Neural cell (in vitro differentiated cells): ENCODE measurements at regions not wholly inside any gene's neighbourhood (a gene's known extent, or its start where the extent isn't known, plus 50 kb on each side); places are given as distances from the start of the nearest gene placed in this dataset.

Experiments
- H2AFZ ChIP-seq: fragments of 200-600, 300-800 bp; sonication (generic), shearing (Covaris generic); 2 replicates; pipeline ENCODE4 v1.6.0; 2014; ENCODE audit warnings: low read depth, mild to moderate bottlenecking, antibody characterized with exemption, low read length, moderate library complexity
- H3F3A ChIP-seq: fragments of 200-600 bp; shearing (Covaris generic); 2 replicates; pipeline ENCODE4 v1.6.1; 2016; ENCODE audit warnings: mild to moderate bottlenecking, moderate library complexity, mixed read lengths, antibody characterized with exemption, low read length; ENCODE audit not compliant: insufficient read depth, poor library complexity, severe bottlenecking
- H3K27ac ChIP-seq: fragments of 200-600, 300-800 bp; sonication (generic), shearing (Covaris generic); 2 replicates; pipeline ENCODE4 v1.5.1; 2014; ENCODE audit warnings: mild to moderate bottlenecking, low read length, moderate library complexity
- H3K27me3 ChIP-seq: fragments of 300-800, 200-600 bp; sonication (generic), shearing (Covaris generic); 2 replicates; pipeline ENCODE4 v1.6.0; 2014; ENCODE audit warnings: mild to moderate bottlenecking, low read depth, low read length, moderate library complexity; ENCODE audit not compliant: insufficient read depth
- H3K36me3 ChIP-seq: fragments of 300-800, 200-600 bp; sonication (generic), shearing (Covaris generic); 2 replicates; pipeline ENCODE4 v1.5.1; 2014; ENCODE audit warnings: mild to moderate bottlenecking, antibody characterized with exemption, low read length, moderate library complexity; ENCODE audit not compliant: insufficient read depth
- H3K4me2 ChIP-seq: fragments of 300-800, 200-600 bp; sonication (generic), shearing (Covaris generic); 2 replicates; pipeline ENCODE4 v1.6.0; 2014; ENCODE audit warnings: mild to moderate bottlenecking, low read length
- H3K4me3 ChIP-seq: fragments of 300-800, 200-600 bp; sonication (generic), shearing (Covaris generic); 2 replicates; pipeline ENCODE4 v1.5.1; 2014; ENCODE audit warnings: mild to moderate bottlenecking, low read length, moderate library complexity
- H3K79me2 ChIP-seq: fragments of 200-600 bp; shearing (Covaris generic); replicated peaks from 2 replicates; pipeline ENCODE4 v1.6.0; 2014; ENCODE audit warnings: mild to moderate bottlenecking, low read length, moderate library complexity; ENCODE audit not compliant: insufficient read depth
- H3K9ac ChIP-seq: fragments of 300-800, 200-600 bp; sonication (generic), shearing (Covaris generic); 2 replicates; pipeline ENCODE4 v1.6.1; 2016; ENCODE audit warnings: mild to moderate bottlenecking, low read length, mixed read lengths
- H3K9me2 ChIP-seq: fragments of 200-600 bp; shearing (Covaris generic); 2 replicates; pipeline ENCODE4 v1.6.1; 2016; ENCODE audit warnings: mild to moderate bottlenecking, low read length, mixed read lengths; ENCODE audit not compliant: insufficient read depth
- H3K9me3 ChIP-seq: fragments of 200-600, 300-800 bp; sonication (generic), shearing (Covaris generic); 2 replicates; pipeline ENCODE4 v1.6.1; 2016; ENCODE audit warnings: mild to moderate bottlenecking, mixed run types, low read length, moderate library complexity, mixed read lengths
- H4K20me1 ChIP-seq: fragments of 200-600 bp; shearing (Covaris generic); 2 replicates; pipeline ENCODE4 v1.6.1; 2016; ENCODE audit warnings: mild to moderate bottlenecking, mixed run types; ENCODE audit not compliant: insufficient read depth
- CTCF ChIP-seq: fragments of 450-650 bp; IDR thresholded peaks from 2 replicates; pipeline ENCODE4 v1.5.1; 2014; ENCODE audit warnings: antibody characterized with exemption, mild to moderate bottlenecking, moderate library complexity; ENCODE audit not compliant: poor library complexity, severe bottlenecking
- EP300 ChIP-seq: fragments of 450-650 bp; conservative IDR thresholded peaks from 2 replicates; pipeline ENCODE4 v1.6.1; 2014; ENCODE audit warnings: antibody characterized with exemption, mild to moderate bottlenecking, moderate library complexity; ENCODE audit not compliant: poor library complexity, severe bottlenecking
- EZH2 ChIP-seq: fragments of 200-600, 300-800 bp; shearing (Covaris generic), sonication (generic); IDR thresholded peaks from 2 replicates; pipeline ENCODE4 v1.6.1; 2014; ENCODE audit warnings: antibody characterized with exemption, low read length, borderline replicate concordance, mild to moderate bottlenecking; ENCODE audit not compliant: insufficient read depth, poor library complexity, severe bottlenecking
- MXI1 ChIP-seq: fragments of 450-650 bp; conservative IDR thresholded peaks from 2 replicates; pipeline ENCODE4 v1.6.1; 2014; ENCODE audit warnings: antibody characterized with exemption, mild to moderate bottlenecking; ENCODE audit not compliant: poor library complexity, severe bottlenecking
- POLR2AphosphoS5 ChIP-seq: IDR thresholded peaks from 2 replicates; pipeline ENCODE4 v1.6.1; 2012
- RAD21 ChIP-seq: fragments of 450-650 bp; conservative IDR thresholded peaks from 2 replicates; pipeline ENCODE4 v1.6.1; 2014; ENCODE audit warnings: antibody characterized with exemption, mild to moderate bottlenecking, moderate library complexity
- REST ChIP-seq: IDR thresholded peaks from 2 replicates; pipeline ENCODE4 v1.6.1; 2012; ENCODE audit warnings: borderline replicate concordance
- SMC3 ChIP-seq: fragments of 450-650 bp; conservative IDR thresholded peaks from 2 replicates; pipeline ENCODE4 v1.6.1; 2014; ENCODE audit warnings: antibody characterized with exemption, mild to moderate bottlenecking, moderate library complexity; ENCODE audit not compliant: poor library complexity
- TAF1 ChIP-seq: IDR thresholded peaks from 2 replicates; pipeline ENCODE4 v1.6.1; 2012; ENCODE audit warnings: low read depth

- H3K9me3 ChIP-seq, result no peaks in the 10 kb centered on the region
- no peak overlapping the region for H2AFZ ChIP-seq
- no peaks in the 10 kb centered on the region for H3F3A ChIP-seq
- TF ChIP-seq POLR2AphosphoS5 (no peak), EP300 (no peak), CTCF (no peak), TAF1 (no peak), REST (no peak), EZH2 (no peak), SMC3 (no peak), RAD21 (no peak), MXI1 (no peak)
- H3K9ac ChIP-seq, result no peak overlapping the region
- no peaks in the 10 kb centered on the region for H4K20me1 ChIP-seq
- H3K27me3 ChIP-seq, result no peaks in the 10 kb centered on the region
- no peak overlapping the region for H3K4me2 ChIP-seq
- H3K36me3 ChIP-seq, result no peaks in the 10 kb centered on the region
- H3K4me3 ChIP-seq, result no peak overlapping the region
- H3K79me2 ChIP-seq, result no peaks in the 10 kb centered on the region
- no peaks in the 10 kb centered on the region for H3K9me2 ChIP-seq
- no peak overlapping the region for H3K27ac ChIP-seq
Measured at GRCh38 chr12:65647074-65647473, 177.2 kb upstream of the HMGA2 start.

- Histone ChIP-seq H3F3A (no peaks in the 10 kb centered on the region), H3K9me2 (no peaks in the 10 kb centered on the region), H3K4me2 (no peak overlapping the region), H3K27me3 (no peaks in the 10 kb centered on the region), H4K20me1 (no peaks in the 10 kb centered on the region), H3K4me3 (no peak overlapping the region), H3K36me3 (no peaks in the 10 kb centered on the region), H2AFZ (no peak overlapping the region), H3K9ac (no peak overlapping the region), H3K9me3 (no peaks in the 10 kb centered on the region), H3K27ac (no peak overlapping the region), H3K79me2 (no peaks in the 10 kb centered on the region)
- no peak for TF ChIP-seq CTCF
- no peak for TF ChIP-seq RAD21
- no peak for TF ChIP-seq SMC3
- TF ChIP-seq MXI1, result no peak
- no peak for TF ChIP-seq POLR2AphosphoS5
- TF ChIP-seq REST, result no peak
- TF ChIP-seq TAF1, result no peak
- TF ChIP-seq EZH2, result no peak
- no peak for TF ChIP-seq EP300
Measured at GRCh38 chr12:65648461-65648860, 175.8 kb upstream of the HMGA2 start.
